Parathyroid adenoma (tissue), 2 donors: ENCODE measurements at regions not wholly inside any gene's neighbourhood (a gene's known extent, or its start where the extent isn't known, plus 50 kb on each side); places are given as distances from the start of the nearest gene placed in this dataset.

Experiments
- H2AFZ ChIP-seq: fragments of 300-600 bp; sonication (generic); one replicate; pipeline ENCODE4 v1.7.0; 2017; ENCODE audit warnings: antibody characterized with exemption, mild to moderate bottlenecking
- H3K27ac ChIP-seq: fragments of 300-600 bp; sonication (generic); one replicate; pipeline ENCODE4 v1.7.0; 2017
- H3K27me3 ChIP-seq: fragments of 300-600 bp; sonication (generic); one replicate; pipeline ENCODE4 v1.7.0; 2017; ENCODE audit warnings: low read length; ENCODE audit not compliant: control insufficient read depth, insufficient read depth
- H3K36me3 ChIP-seq: fragments of 300-600 bp; sonication (generic); one replicate; pipeline ENCODE4 v1.7.0; 2017; ENCODE audit warnings: low read length; ENCODE audit not compliant: control insufficient read depth, insufficient read depth
- H3K4me1 ChIP-seq: fragments of 300-600 bp; sonication (generic); one replicate; pipeline ENCODE4 v1.7.0; 2017; ENCODE audit warnings: control low read depth
- H3K4me2 ChIP-seq: fragments of 300-600 bp; sonication (generic); one replicate; pipeline ENCODE4 v1.7.0; 2017; ENCODE audit warnings: low read length
- H3K4me3 ChIP-seq: fragments of 300-600 bp; sonication (generic); one replicate; pipeline ENCODE4 v1.7.0; 2017; ENCODE audit warnings: low read depth, low read length
- H3K79me2 ChIP-seq: fragments of 300-600 bp; sonication (generic); one replicate; pipeline ENCODE4 v1.7.0; 2017; ENCODE audit warnings: control low read depth
- H3K9ac ChIP-seq: fragments of 300-600 bp; sonication (generic); one replicate; pipeline ENCODE4 v1.7.0; 2017; ENCODE audit warnings: mild to moderate bottlenecking
- H3K9me3 ChIP-seq: fragments of 300-600 bp; sonication (generic); one replicate; pipeline ENCODE4 v1.7.0; 2017; ENCODE audit warnings: low read length; ENCODE audit not compliant: control insufficient read depth
- TF ChIP-seq, protein P1 (sequence below): fragments of 300-600 bp; sonication (generic); IDR thresholded peaks from one replicate; pipeline ENCODE4 v1.7.0; 2017; ENCODE audit warnings: antibody characterized with exemption, mild to moderate bottlenecking
- donor health status: primary hyperparathyroidism.

DNA sequence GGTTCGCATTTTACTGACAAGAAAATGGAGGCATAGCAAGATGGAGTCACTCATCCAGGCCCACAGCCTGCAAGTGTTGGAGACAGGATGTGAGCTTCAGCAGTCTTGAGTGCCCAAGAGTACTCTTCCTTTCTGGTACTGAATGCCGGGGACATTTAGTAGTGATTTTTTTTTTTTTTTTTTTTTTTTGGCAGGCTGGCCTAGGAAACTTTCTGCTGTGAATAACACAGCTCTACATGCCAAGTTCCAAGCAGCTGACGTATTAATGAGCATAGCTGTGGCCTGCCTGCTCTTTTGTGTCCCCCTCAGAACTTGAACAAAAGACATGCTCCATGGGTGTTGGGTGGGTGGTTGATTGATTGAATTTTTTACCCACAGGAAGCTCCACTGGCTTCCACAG is 195.5 kb upstream of the CADM1 start:
- no peak overlapping the region for H3K9ac ChIP-seq
- no peaks in the 10 kb centered on the region for H3K79me2 ChIP-seq
- H3K4me2 ChIP-seq, result no peak overlapping the region
- no peaks in the 10 kb centered on the region for H3K9me3 ChIP-seq
- no peaks in the 10 kb centered on the region for H3K4me1 ChIP-seq
- TF ChIP-seq, protein P1, sequence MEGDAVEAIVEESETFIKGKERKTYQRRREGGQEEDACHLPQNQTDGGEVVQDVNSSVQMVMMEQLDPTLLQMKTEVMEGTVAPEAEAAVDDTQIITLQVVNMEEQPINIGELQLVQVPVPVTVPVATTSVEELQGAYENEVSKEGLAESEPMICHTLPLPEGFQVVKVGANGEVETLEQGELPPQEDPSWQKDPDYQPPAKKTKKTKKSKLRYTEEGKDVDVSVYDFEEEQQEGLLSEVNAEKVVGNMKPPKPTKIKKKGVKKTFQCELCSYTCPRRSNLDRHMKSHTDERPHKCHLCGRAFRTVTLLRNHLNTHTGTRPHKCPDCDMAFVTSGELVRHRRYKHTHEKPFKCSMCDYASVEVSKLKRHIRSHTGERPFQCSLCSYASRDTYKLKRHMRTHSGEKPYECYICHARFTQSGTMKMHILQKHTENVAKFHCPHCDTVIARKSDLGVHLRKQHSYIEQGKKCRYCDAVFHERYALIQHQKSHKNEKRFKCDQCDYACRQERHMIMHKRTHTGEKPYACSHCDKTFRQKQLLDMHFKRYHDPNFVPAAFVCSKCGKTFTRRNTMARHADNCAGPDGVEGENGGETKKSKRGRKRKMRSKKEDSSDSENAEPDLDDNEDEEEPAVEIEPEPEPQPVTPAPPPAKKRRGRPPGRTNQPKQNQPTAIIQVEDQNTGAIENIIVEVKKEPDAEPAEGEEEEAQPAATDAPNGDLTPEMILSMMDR, result no peak
- no peak overlapping the region for H2AFZ ChIP-seq
- no peak overlapping the region for H3K27ac ChIP-seq
- no peaks in the 10 kb centered on the region for H3K36me3 ChIP-seq
- H3K27me3 ChIP-seq, result no peaks in the 10 kb centered on the region
- H3K4me3 ChIP-seq, result no peak overlapping the region

DNA sequence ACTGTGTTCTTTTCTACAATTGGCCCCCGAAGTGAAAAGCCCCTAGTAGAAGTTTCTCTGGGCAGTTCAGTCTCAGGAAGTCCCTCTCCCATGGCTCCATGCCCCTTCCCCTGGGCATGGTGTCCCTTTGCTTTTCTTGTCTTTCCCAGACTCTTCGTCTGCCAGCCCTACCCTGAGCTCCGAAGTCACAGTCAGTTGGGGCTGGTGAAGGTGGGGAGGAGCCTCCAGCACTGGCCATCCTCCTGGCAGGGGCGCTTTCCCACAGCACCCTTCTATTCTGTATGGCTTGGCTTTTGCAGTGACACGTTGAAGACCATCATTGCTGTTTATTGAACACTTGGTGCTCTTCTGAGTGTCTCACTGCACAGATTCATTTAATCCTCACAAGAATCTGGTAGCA is 195.1 kb upstream of the CADM1 start:
- no peaks in the 10 kb centered on the region for H3K36me3 ChIP-seq
- no peak overlapping the region for H3K4me3 ChIP-seq
- no peaks in the 10 kb centered on the region for H3K27me3 ChIP-seq
- no peaks in the 10 kb centered on the region for H3K9me3 ChIP-seq
- H3K27ac ChIP-seq, result no peak overlapping the region
- H3K9ac ChIP-seq, result no peak overlapping the region
- TF ChIP-seq, protein P1, result no peak
- H3K79me2 ChIP-seq, result no peaks in the 10 kb centered on the region
- no peak overlapping the region for H2AFZ ChIP-seq
- H3K4me1 ChIP-seq, result no peaks in the 10 kb centered on the region
- H3K4me2 ChIP-seq, result no peak overlapping the region

DNA sequence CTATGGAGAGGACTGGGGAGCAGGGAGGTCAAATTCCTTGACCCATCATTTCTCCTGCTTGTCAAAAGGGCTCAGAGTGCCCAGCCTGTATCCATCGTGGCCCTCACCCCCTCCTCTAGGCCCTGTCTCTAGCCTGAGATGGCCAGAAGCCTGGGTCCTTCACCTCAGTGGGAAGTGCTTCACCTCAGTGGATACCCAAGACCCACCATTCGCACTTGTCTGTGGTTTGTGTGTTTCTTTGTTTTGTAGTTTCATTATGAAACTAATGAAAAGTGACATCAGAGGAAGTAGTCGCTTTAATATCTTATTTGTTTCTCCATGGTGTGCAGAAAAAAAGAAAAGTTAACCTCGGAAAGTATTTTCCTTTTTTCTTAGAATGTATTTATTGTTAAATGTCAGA is 194.0 kb upstream of the CADM1 start:
- Histone ChIP-seq H3K27me3 (no peaks in the 10 kb centered on the region), H3K27ac (no peak overlapping the region), H3K4me2 (no peak overlapping the region), H3K36me3 (no peaks in the 10 kb centered on the region), H3K4me3 (no peak overlapping the region), H2AFZ (no peak overlapping the region), H3K9ac (no peak overlapping the region), H3K79me2 (no peaks in the 10 kb centered on the region), H3K9me3 (no peaks in the 10 kb centered on the region), H3K4me1 (no peaks in the 10 kb centered on the region)
- TF ChIP-seq, protein P1, result no peak

DNA sequence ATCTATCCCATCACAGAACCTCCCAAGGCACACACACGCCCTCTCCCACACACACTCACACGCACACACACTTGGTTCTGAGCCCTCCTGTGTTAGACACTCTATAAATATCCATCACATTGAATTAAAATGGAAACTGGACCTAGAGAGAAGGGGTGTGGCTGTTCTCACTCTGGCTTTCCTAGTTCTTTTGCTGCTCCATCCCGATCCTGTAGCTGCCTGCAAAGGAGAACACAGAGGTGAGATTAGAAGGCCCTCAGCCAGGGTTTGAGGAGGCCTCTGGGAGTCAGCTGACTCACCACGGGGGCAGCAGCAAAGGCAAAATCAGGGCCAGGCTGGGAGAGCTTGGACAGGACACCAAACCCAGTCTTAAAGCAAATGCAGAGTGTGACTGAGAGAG is 192.3 kb upstream of the CADM1 start:
- H3K4me1 ChIP-seq, result no peaks in the 10 kb centered on the region
- no peak overlapping the region for H3K4me2 ChIP-seq
- H3K79me2 ChIP-seq, result no peaks in the 10 kb centered on the region
- no peaks in the 10 kb centered on the region for H3K9me3 ChIP-seq
- no peaks in the 10 kb centered on the region for H3K36me3 ChIP-seq
- TF ChIP-seq, protein P1, result no peak
- no peak overlapping the region for H3K27ac ChIP-seq
- H2AFZ ChIP-seq, result no peak overlapping the region
- no peak overlapping the region for H3K4me3 ChIP-seq
- no peak overlapping the region for H3K9ac ChIP-seq
- no peaks in the 10 kb centered on the region for H3K27me3 ChIP-seq

DNA sequence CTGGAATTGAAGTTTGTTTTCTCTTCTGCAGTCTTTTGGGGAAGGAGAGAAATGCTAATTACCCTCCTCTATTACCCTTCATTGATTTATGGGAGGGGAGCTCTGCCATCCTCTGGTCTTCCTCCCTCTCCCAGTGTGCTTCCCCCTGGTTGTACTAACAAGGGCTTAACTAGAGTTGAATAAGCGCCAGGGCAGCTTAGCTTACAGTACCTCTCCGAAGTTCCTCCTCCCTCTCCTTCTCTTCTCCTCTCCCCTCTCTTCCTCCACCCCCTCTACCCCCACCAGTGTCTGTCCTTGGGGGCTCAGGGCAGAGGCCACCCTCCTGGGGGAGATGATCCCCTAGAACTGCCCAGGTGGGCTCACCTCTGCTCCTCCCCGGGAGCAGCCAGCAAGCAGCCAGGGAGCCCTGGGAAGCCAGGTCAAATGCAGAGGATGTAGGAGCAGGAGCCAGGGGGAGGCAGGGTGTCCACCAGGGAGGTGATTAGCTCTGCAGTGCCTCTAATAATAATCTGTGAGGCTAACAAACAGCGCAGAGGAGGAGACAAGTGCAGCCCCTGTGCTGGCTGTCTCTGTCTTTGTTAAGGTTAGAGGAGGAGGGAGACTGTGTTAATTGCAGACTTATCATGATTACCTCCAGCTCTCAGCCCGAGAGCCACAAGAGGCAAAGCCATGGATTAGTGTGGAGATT is 191.6 kb upstream of the CADM1 start:
- H3K79me2 ChIP-seq, result no peaks in the 10 kb centered on the region
- no peaks in the 10 kb centered on the region for H3K36me3 ChIP-seq
- no peaks in the 10 kb centered on the region for H3K27me3 ChIP-seq
- H3K4me2 ChIP-seq, result no peak overlapping the region
- H3K9ac ChIP-seq, result no peak overlapping the region
- no peaks in the 10 kb centered on the region for H3K4me1 ChIP-seq
- TF ChIP-seq, protein P1, result no peak
- H3K9me3 ChIP-seq, result no peaks in the 10 kb centered on the region
- no peak overlapping the region for H2AFZ ChIP-seq
- no peak overlapping the region for H3K27ac ChIP-seq
- no peak overlapping the region for H3K4me3 ChIP-seq
